ENCODE measurements at regions not wholly inside any gene's neighbourhood (a gene's known extent, or its start where the extent isn't known, plus 50 kb on each side); places are given as distances from the start of the nearest gene placed in this dataset.

DNA sequence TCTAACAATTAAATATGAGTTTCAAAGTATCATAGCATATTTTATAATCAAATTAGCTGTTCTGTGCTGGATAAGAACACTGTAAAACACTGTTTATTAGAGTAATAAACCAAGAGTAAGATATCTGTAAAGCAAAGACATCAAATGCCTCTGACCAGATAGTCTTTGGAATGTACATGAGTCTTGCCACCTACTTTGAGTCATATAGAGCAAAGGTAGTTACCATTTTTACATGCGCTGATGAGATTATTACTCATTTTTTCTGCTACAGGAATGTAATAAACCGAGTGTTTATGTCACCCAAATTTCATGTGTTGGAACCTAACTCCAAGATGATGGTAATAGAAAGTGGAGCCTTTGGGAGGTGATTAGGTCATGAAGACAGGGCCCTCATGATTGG lies 654.5 kb downstream of the CETN3 start:
- Histone ChIP-seq H3K4me1 (ENCODE audit: control insufficient read depth, insufficient read depth, low read length) (no peaks in the 10 kb centered on the region), H3K4me3 (ENCODE audit: low read depth, low read length) (no peak overlapping the region), H3K9me3 (ENCODE audit: control insufficient read depth, insufficient read depth, low read length) (no peaks in the 10 kb centered on the region), H3K27me3 (ENCODE audit: control insufficient read depth, insufficient read depth, low read length) (no peaks in the 10 kb centered on the region), H3K27ac (ENCODE audit: low read depth, low read length) (no peak overlapping the region), H3K36me3 (ENCODE audit: control insufficient read depth, insufficient read depth, low read length) (no peaks in the 10 kb centered on the region)
- DNase-seq (ENCODE audit: low read depth in 4 of 6, low spot score in 6 of 6) = no peak
- no CpG with 5 or more reads among the region's 2 CpGs for WGBS (ENCODE audit: insufficient coverage)

DNA sequence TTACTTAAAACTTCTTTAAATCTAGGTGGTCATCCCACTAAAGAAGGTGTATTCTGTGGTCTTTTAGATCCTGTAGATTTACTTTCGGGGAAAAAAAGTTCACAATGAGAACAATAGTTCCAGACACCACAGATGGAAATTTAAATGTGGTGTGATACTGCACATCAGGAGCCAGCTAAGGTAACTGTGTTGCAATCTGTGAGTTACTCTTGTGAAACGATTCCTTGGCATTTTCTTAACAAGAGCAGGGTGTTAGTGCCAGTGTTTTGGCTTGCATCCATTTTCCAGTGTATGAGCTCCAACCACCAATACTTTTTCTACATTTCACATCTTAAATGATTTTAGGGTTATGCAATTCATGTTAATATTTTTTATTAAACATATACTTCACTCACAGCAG lies 674.5 kb downstream of the CETN3 start:
- peak in 2 of 6 donors; percentile 56 to 58 for DNase-seq (ENCODE audit: low read depth in 4 of 6, low spot score in 6 of 6)
- WGBS (ENCODE audit: insufficient coverage) = no CpG with 5 or more reads among the region's 2 CpGs
- H3K4me1 ChIP-seq (ENCODE audit: control insufficient read depth, insufficient read depth, low read length) = no peaks in the 10 kb centered on the region
- no peak overlapping the region for H3K27ac ChIP-seq (ENCODE audit: low read depth, low read length)
- no peaks in the 10 kb centered on the region for H3K36me3 ChIP-seq (ENCODE audit: control insufficient read depth, insufficient read depth, low read length)
- peaks cover 1% of the 10 kb centered on the region for H3K9me3 ChIP-seq (ENCODE audit: control insufficient read depth, insufficient read depth, low read length)
- no peak overlapping the region for H3K4me3 ChIP-seq (ENCODE audit: low read depth, low read length)
- no peaks in the 10 kb centered on the region for H3K27me3 ChIP-seq (ENCODE audit: control insufficient read depth, insufficient read depth, low read length)

DNA sequence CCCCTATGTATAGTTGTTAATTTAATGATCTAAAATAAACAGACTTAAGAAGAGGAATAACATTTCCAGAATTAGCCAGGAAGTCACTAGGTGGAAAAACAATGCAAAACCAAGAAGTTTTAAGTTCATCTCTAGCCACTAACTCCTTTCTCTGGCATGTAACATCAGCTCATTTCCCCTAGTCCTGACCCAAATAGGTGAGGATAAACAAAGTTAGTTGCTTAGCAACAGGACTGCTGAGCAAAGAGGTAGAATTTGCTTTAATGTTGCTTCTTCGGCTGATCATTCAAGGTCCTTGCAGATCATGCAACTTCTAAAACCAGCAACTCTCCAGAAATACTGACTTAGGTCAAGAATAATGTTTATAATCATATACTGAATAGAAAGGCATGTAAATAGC lies 675.8 kb downstream of the CETN3 start:
- H3K36me3 ChIP-seq (ENCODE audit: control insufficient read depth, insufficient read depth, low read length) = no peaks in the 10 kb centered on the region
- no CpG with 5 or more reads among the region's 1 CpG for WGBS (ENCODE audit: insufficient coverage)
- peak in 1 of 6 donors; percentile 25 for DNase-seq (ENCODE audit: low read depth in 4 of 6, low spot score in 6 of 6)
- H3K4me3 ChIP-seq (ENCODE audit: low read depth, low read length) = no peak overlapping the region
- H3K27ac ChIP-seq (ENCODE audit: low read depth, low read length) = no peak overlapping the region
- H3K4me1 ChIP-seq (ENCODE audit: control insufficient read depth, insufficient read depth, low read length) = no peaks in the 10 kb centered on the region
- H3K9me3 ChIP-seq (ENCODE audit: control insufficient read depth, insufficient read depth, low read length) = peaks cover 1% of the 10 kb centered on the region
- H3K27me3 ChIP-seq (ENCODE audit: control insufficient read depth, insufficient read depth, low read length) = no peaks in the 10 kb centered on the region

DNA sequence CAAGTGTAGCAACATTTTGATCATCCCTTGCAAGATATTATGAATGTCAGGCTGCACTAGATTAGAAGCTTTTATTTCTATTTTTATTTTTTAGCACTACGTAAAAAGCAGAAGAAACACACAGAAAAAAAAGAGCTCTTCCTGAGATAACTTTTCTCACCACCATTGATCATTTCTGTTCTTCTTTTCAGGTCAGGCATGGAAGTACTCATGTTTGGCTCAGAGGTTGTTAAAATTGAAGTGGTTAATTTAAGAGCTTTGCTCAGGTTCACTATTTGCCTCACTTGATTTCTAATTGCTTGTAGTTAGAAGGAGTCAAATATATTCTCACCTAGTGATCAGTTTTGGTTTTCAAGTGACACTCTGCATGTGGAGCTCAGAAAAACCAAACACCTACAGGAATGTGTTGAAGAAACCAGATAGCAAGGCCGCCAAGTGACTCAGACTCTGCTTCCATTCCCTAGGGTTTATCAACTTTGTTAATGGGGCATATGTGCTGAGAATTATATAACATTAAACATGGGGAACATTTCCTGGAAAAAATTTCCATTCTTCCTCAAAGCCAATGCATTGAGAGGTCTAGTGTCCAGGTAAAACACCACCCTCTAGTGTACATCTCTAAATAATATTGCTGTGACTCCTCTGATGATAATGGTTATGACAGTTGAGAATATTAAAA lies 679.8 kb downstream of the CETN3 start:
- no peak for DNase-seq (ENCODE audit: low read depth in 4 of 6, low spot score in 6 of 6)

DNA sequence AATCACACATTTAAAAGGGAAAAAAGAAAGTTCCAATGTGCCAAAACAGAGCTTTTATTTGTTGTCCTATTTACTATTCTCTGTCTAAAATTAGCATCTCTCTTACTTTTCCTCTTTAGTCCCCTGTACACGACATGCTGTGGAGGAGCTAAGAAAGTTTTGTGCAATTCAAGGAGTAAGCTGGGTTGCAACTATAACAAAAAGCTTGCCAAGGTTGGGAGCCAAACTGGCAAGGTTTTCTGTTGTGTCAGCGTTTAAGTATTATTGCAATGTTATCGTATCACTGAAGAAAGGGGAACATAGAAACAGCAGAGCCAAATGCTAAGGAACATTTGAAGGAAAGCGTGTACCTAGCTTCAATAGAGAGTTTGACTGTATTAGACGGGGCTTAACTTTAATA lies 680.8 kb downstream of the CETN3 start:
- Histone ChIP-seq H3K9me3 (ENCODE audit: control insufficient read depth, insufficient read depth, low read length) (no peaks in the 10 kb centered on the region), H3K4me3 (ENCODE audit: low read depth, low read length) (no peak overlapping the region), H3K36me3 (ENCODE audit: control insufficient read depth, insufficient read depth, low read length) (no peaks in the 10 kb centered on the region), H3K4me1 (ENCODE audit: control insufficient read depth, insufficient read depth, low read length) (no peaks in the 10 kb centered on the region), H3K27me3 (ENCODE audit: control insufficient read depth, insufficient read depth, low read length) (no peaks in the 10 kb centered on the region), H3K27ac (ENCODE audit: low read depth, low read length) (no peak overlapping the region)
- WGBS (ENCODE audit: insufficient coverage) = 18% methylated on average over 3 of the region's 5 CpGs
- peak; percentile 17 to 91 (median 32) for DNase-seq (ENCODE audit: low read depth in 4 of 6, low spot score in 6 of 6)

More for the DNA sequence above, 679.8 kb downstream of the CETN3 start:
- no peaks in the 10 kb centered on the region for H3K9me3 ChIP-seq (ENCODE audit: control insufficient read depth, insufficient read depth, low read length)
- H3K36me3 ChIP-seq (ENCODE audit: control insufficient read depth, insufficient read depth, low read length) = no peaks in the 10 kb centered on the region
- H3K4me3 ChIP-seq (ENCODE audit: low read depth, low read length) = no peak overlapping the region
- H3K27ac ChIP-seq (ENCODE audit: low read depth, low read length) = no peak overlapping the region
- WGBS (ENCODE audit: insufficient coverage) = no CpG with 5 or more reads among the region's 2 CpGs
- H3K27me3 ChIP-seq (ENCODE audit: control insufficient read depth, insufficient read depth, low read length) = no peaks in the 10 kb centered on the region
- no peaks in the 10 kb centered on the region for H3K4me1 ChIP-seq (ENCODE audit: control insufficient read depth, insufficient read depth, low read length)

DNA sequence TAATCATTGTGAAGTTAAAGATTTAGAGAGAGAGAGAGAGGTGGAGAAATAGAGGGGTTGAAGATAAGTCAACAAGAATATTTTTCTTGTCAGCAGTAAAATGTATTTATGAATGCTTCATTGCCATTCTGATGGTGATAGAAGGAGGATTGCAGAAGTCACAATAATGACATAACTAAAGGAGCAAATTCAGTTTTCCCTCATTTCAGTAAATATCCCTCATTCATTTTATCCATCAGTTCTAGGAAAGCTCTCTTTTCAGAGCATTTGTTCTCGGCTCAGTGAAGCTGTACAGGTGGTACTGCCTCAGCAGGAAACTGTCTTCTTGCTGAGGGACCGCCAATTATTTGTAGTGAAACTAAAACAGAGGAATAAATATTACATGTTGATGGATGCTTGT lies 681.4 kb downstream of the CETN3 start:
- no peak overlapping the region for H3K4me3 ChIP-seq (ENCODE audit: low read depth, low read length)
- 71% methylated on average over 1 of the region's 2 CpGs for WGBS (ENCODE audit: insufficient coverage)
- H3K36me3 ChIP-seq (ENCODE audit: control insufficient read depth, insufficient read depth, low read length) = no peaks in the 10 kb centered on the region
- H3K4me1 ChIP-seq (ENCODE audit: control insufficient read depth, insufficient read depth, low read length) = no peaks in the 10 kb centered on the region
- no peak for DNase-seq (ENCODE audit: low read depth in 4 of 6, low spot score in 6 of 6)
- H3K27me3 ChIP-seq (ENCODE audit: control insufficient read depth, insufficient read depth, low read length) = no peaks in the 10 kb centered on the region
- H3K9me3 ChIP-seq (ENCODE audit: control insufficient read depth, insufficient read depth, low read length) = no peaks in the 10 kb centered on the region
- H3K27ac ChIP-seq (ENCODE audit: low read depth, low read length) = no peak overlapping the region

DNA sequence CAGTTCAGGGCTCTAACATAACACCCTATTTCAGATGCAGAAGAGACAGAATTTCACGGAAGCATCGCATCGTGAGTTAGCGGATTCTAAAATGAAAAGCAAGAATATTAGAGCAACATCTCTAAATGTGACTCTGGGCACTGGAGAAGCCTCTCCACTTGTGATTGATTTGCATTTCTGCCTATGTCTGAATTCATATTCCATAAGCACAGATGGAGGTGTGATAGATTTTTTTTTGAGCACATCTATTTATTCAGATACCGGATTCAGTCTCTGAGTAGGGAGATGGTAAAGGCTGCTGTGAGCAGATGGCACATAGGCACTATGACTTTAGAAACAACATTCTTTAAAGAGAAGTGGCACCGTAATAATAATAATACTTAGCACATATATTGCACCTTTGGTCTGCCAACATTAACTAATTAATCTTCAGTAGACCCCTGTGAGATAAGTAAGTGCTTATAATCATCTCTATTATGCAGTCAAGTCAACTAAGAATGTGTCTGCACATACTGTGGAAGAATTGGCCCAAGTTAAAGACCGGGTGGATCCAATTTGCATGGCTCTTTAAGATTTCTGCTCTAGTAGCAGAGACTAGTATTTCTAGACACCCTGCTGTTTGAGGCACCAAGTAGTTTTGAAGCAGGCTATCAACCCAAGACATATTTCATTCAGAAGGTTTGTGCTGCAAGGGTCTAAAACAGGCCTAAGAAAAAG lies 685.0 kb downstream of the CETN3 start:
- Histone ChIP-seq H3K36me3 (ENCODE audit: control insufficient read depth, insufficient read depth, low read length) (no peaks in the 10 kb centered on the region), H3K4me1 (ENCODE audit: control insufficient read depth, insufficient read depth, low read length) (no peaks in the 10 kb centered on the region), H3K4me3 (ENCODE audit: low read depth, low read length) (no peak overlapping the region), H3K27ac (ENCODE audit: low read depth, low read length) (no peak overlapping the region), H3K9me3 (ENCODE audit: control insufficient read depth, insufficient read depth, low read length) (no peaks in the 10 kb centered on the region), H3K27me3 (ENCODE audit: control insufficient read depth, insufficient read depth, low read length) (no peaks in the 10 kb centered on the region)
- peak in 2 of 6 donors; percentile 32 to 62 for DNase-seq (ENCODE audit: low read depth in 4 of 6, low spot score in 6 of 6)
- no CpG with 5 or more reads among the region's 7 CpGs for WGBS (ENCODE audit: insufficient coverage)

DNA sequence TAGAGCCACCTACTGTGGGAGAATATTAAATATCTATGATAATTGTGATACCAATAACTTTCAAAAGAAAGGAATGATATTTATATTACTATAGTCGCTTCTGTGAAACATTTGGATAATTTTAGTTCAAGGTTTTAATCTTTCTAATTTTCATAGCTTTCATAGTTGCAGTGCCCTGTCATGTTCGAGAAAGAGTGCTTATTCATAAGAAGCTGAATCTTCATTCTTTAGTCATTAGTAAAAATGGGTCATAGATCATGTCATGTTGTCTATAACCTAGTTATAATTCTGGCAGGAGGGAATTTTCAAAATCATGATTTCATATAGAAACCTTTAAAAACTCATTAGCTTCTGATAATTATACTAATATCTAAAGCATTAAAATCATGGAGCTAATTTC lies 685.6 kb downstream of the CETN3 start:
- Histone ChIP-seq H3K4me3 (ENCODE audit: low read depth, low read length) (no peak overlapping the region), H3K4me1 (ENCODE audit: control insufficient read depth, insufficient read depth, low read length) (no peaks in the 10 kb centered on the region), H3K27me3 (ENCODE audit: control insufficient read depth, insufficient read depth, low read length) (no peaks in the 10 kb centered on the region), H3K36me3 (ENCODE audit: control insufficient read depth, insufficient read depth, low read length) (no peaks in the 10 kb centered on the region), H3K27ac (ENCODE audit: low read depth, low read length) (no peak overlapping the region), H3K9me3 (ENCODE audit: control insufficient read depth, insufficient read depth, low read length) (no peaks in the 10 kb centered on the region)
- DNase-seq (ENCODE audit: low read depth in 4 of 6, low spot score in 6 of 6) = no peak
- no CpG with 5 or more reads among the region's 2 CpGs for WGBS (ENCODE audit: insufficient coverage)

DNA sequence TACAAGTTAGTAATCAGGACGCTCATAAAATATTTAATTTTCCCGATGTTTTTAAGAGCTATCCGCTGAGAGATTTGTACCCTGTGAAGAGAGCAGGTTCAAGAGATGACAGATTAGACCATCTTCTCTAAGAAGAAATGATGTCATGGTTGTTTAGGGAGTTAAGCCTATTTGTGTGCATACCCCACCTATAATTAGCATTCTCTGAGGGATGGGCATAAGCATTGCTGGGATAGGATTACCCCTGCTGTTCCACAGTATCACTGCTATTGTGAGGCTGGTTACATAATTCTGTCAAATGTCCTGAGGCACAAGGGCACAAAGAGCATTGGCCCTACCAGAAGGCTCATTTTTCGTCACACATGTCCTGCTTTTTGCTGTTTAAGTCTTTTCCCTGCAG lies 687.0 kb downstream of the CETN3 start:
- WGBS (ENCODE audit: insufficient coverage) = 100% methylated on average over 1 of the region's 4 CpGs
- no peaks in the 10 kb centered on the region for H3K4me1 ChIP-seq (ENCODE audit: control insufficient read depth, insufficient read depth, low read length)
- no peak overlapping the region for H3K27ac ChIP-seq (ENCODE audit: low read depth, low read length)
- no peak overlapping the region for H3K4me3 ChIP-seq (ENCODE audit: low read depth, low read length)
- no peaks in the 10 kb centered on the region for H3K36me3 ChIP-seq (ENCODE audit: control insufficient read depth, insufficient read depth, low read length)
- H3K9me3 ChIP-seq (ENCODE audit: control insufficient read depth, insufficient read depth, low read length) = no peaks in the 10 kb centered on the region
- H3K27me3 ChIP-seq (ENCODE audit: control insufficient read depth, insufficient read depth, low read length) = no peaks in the 10 kb centered on the region
- DNase-seq (ENCODE audit: low read depth in 4 of 6, low spot score in 6 of 6) = no peak

DNA sequence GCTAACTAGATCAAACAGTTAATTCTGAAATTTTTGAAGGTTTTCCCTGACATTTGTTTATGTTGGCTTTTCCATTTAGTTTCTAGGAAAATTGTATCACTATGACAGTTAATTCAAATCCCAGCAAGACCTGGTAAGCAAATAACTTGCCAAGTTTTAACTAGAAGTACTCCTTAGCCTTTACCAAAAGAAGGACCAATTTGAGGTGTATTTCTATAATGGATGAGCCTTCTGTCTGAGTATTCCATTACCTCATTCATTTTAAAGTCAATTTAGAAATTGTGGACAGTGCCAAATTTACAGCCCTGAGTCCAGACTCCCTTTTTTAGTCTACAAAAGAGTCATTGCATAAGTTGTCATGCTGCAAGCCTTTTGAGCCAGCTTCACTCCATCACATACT lies 687.6 kb downstream of the CETN3 start:
- Histone ChIP-seq H3K36me3 (ENCODE audit: control insufficient read depth, insufficient read depth, low read length) (no peaks in the 10 kb centered on the region), H3K4me3 (ENCODE audit: low read depth, low read length) (no peak overlapping the region), H3K9me3 (ENCODE audit: control insufficient read depth, insufficient read depth, low read length) (no peaks in the 10 kb centered on the region), H3K27ac (ENCODE audit: low read depth, low read length) (no peak overlapping the region), H3K27me3 (ENCODE audit: control insufficient read depth, insufficient read depth, low read length) (no peaks in the 10 kb centered on the region), H3K4me1 (ENCODE audit: control insufficient read depth, insufficient read depth, low read length) (no peaks in the 10 kb centered on the region)
- DNase-seq (ENCODE audit: low read depth in 4 of 6, low spot score in 6 of 6) = no peak
